ENCODE measurements at regions not wholly inside any gene's neighbourhood (a gene's known extent, or its start where the extent isn't known, plus 50 kb on each side); places are given as distances from the start of the nearest gene placed in this dataset.

DNA sequence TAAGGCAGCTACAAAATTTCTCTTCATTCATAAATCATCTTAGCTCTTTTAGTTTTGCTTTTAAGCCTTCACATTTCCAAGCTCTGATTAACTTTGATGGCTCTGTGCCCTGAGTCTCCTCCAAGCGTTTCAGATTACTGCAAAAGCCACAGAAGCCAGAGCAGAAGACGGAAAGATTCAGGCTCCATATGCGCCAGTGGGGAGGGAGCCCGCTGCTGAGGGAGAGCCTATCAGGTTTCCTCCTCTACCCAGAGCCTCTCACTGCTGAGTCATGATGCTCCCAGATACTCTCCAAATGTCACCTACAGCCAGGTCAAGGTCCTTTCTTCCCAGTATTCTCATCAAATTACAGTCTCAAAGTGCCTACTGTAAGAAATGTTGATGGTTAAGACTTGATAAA is 193.6 kb downstream of the RAP2A start:
- TF ChIP-seq POLR2AphosphoS5 (IDR thresholded peaks at IDR 0.05; ENCODE audit: low read depth, low read length) (no peak), TAF1 (IDR thresholded peaks at IDR 0.05; ENCODE audit: borderline replicate concordance, insufficient read depth, low read length) (no peak), SIN3A (IDR thresholded peaks at IDR 0.05; ENCODE audit: borderline replicate concordance, insufficient read depth, low read length) (no peak), FOXP2 (optimal IDR thresholded peaks at IDR 0.05; ENCODE audit: borderline replicate concordance, extremely low read depth, extremely low read length, insufficient read depth) (no peak)
- TF ChIP-seq, protein P1, sequence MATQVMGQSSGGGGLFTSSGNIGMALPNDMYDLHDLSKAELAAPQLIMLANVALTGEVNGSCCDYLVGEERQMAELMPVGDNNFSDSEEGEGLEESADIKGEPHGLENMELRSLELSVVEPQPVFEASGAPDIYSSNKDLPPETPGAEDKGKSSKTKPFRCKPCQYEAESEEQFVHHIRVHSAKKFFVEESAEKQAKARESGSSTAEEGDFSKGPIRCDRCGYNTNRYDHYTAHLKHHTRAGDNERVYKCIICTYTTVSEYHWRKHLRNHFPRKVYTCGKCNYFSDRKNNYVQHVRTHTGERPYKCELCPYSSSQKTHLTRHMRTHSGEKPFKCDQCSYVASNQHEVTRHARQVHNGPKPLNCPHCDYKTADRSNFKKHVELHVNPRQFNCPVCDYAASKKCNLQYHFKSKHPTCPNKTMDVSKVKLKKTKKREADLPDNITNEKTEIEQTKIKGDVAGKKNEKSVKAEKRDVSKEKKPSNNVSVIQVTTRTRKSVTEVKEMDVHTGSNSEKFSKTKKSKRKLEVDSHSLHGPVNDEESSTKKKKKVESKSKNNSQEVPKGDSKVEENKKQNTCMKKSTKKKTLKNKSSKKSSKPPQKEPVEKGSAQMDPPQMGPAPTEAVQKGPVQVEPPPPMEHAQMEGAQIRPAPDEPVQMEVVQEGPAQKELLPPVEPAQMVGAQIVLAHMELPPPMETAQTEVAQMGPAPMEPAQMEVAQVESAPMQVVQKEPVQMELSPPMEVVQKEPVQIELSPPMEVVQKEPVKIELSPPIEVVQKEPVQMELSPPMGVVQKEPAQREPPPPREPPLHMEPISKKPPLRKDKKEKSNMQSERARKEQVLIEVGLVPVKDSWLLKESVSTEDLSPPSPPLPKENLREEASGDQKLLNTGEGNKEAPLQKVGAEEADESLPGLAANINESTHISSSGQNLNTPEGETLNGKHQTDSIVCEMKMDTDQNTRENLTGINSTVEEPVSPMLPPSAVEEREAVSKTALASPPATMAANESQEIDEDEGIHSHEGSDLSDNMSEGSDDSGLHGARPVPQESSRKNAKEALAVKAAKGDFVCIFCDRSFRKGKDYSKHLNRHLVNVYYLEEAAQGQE (IDR thresholded peaks at IDR 0.05; ENCODE audit: insufficient read depth in 1 of 2, low read depth in 2 of 2, low read length in 2 of 2): no peak

Measured in PFSK-1 (cell line).